ENCODE measurements at regions not wholly inside any gene's neighbourhood (a gene's known extent, or its start where the extent isn't known, plus 50 kb on each side); places are given as distances from the start of the nearest gene placed in this dataset.

GRCh38 chr22:46035380-46035741, 58.4 kb upstream of the WNT7B start:
- Mint-ChIP-seq H3K4me1 (ENCODE audit: low read depth) (peaks cover 12% of the 10 kb centered on the region), H3K4me3 (ENCODE audit: low read depth) (peak overlapping the region; percentile 74), H3K36me3 (ENCODE audit: low read depth) (no peaks in the 10 kb centered on the region), H3K27ac (peak overlapping the region; percentile 42), H3K27me3 (ENCODE audit: low read depth) (no peaks in the 10 kb centered on the region), H3K9me3 (no peaks in the 10 kb centered on the region)
- DNase-seq (ENCODE audit: low spot score), result no peak
- intact Hi-C loops (cut with micrococcal nuclease), result loop anchor here (5.0 kb wide), 1 partner anchor 37 kb away; no protein-coding TSS in a partner anchor

- H3K27me3 Mint-ChIP-seq (ENCODE audit: low read depth), result no peaks in the 10 kb centered on the region
- H3K9me3 Mint-ChIP-seq, result no peaks in the 10 kb centered on the region
- peak; percentile 99 for DNase-seq (ENCODE audit: low spot score)
- peak overlapping the region; percentile 86 for H3K27ac Mint-ChIP-seq
- no peaks in the 10 kb centered on the region for H3K36me3 Mint-ChIP-seq (ENCODE audit: low read depth)
- peak overlapping the region; percentile 84 for H3K4me3 Mint-ChIP-seq (ENCODE audit: low read depth)
- H3K4me1 Mint-ChIP-seq (ENCODE audit: low read depth), result peaks cover 12% of the 10 kb centered on the region
- intact Hi-C loops (cut with micrococcal nuclease), result loop anchor here (1.0 to 5.0 kb wide), 4 partner anchors 17 to 260 kb away; partner anchors contain the start of gene GTSE1
Measured at GRCh38 chr22:46035742-46036557, 59.0 kb upstream of the WNT7B start.

GRCh38 chr22:46036558-46037408, 59.8 kb upstream of the WNT7B start:
- H3K36me3 Mint-ChIP-seq (ENCODE audit: low read depth), result no peaks in the 10 kb centered on the region
- H3K4me1 Mint-ChIP-seq (ENCODE audit: low read depth), result peaks cover 12% of the 10 kb centered on the region
- peak overlapping the region; percentile 82 for H3K27ac Mint-ChIP-seq
- H3K9me3 Mint-ChIP-seq, result no peaks in the 10 kb centered on the region
- DNase-seq (ENCODE audit: low spot score), result peak; percentile 51
- H3K4me3 Mint-ChIP-seq (ENCODE audit: low read depth), result peak overlapping the region; percentile 84
- H3K27me3 Mint-ChIP-seq (ENCODE audit: low read depth), result no peaks in the 10 kb centered on the region
- intact Hi-C loops (cut with micrococcal nuclease), result loop anchor here (1.0 to 5.0 kb wide), 4 partner anchors 16 to 260 kb away; partner anchors contain the start of gene GTSE1

GRCh38 chr22:46038174-46038487, 61.2 kb upstream of the WNT7B start:
- H3K36me3 Mint-ChIP-seq (ENCODE audit: low read depth), result no peaks in the 10 kb centered on the region
- H3K27me3 Mint-ChIP-seq (ENCODE audit: low read depth), result no peaks in the 10 kb centered on the region
- intact Hi-C loops (cut with micrococcal nuclease), result loop anchor here (5.0 kb wide), 1 partner anchor 34 kb away; no protein-coding TSS in a partner anchor
- H3K4me3 Mint-ChIP-seq (ENCODE audit: low read depth), result no peak overlapping the region
- no peak for DNase-seq (ENCODE audit: low spot score)
- peaks cover 12% of the 10 kb centered on the region for H3K4me1 Mint-ChIP-seq (ENCODE audit: low read depth)
- H3K9me3 Mint-ChIP-seq, result no peaks in the 10 kb centered on the region
- no peak overlapping the region for H3K27ac Mint-ChIP-seq

DNA sequence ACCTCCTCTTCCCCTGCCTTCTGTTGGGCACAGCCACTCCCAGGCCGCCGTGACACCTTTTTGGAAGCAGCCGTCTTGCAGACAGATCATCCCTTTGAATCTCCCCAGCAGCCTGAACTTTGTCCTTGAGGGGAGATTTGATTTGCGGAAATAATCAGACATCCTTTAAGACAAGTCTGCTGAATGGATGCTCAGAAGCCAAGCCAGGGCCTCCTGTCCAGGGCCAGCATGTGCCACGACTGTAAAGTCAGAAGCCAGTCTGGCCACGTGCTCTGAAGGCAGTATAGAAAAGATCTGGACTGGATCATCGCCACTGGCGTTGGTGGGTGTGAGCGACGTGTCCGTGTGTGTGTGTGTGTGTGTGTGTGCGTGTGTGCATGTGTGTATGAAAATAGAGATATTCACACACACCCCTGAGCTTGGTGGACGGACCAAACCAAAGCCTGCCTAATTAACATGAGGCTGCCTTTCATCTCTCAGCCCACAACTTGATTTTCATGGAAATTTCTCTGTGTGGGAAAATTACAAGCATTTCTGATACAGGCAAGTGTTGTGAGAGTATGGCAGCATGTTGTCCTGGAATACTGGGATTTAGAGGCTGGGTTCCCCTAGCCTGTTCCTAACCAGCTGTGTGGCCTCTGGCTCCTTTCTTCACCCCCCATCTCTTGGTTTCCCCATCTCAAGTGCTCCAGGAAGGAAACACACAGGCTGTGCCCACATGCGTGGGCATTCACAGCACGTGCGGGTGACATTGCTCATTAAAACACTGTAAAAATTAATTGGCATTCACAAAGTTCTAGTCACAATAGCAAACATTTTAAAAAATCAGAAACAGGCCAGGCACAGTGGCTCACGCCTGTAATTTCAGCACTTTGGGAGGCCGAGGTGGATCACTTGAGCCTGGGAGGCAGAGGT, 61.8 kb upstream of the WNT7B start:
- no peak for DNase-seq (ENCODE audit: low spot score)
- no peak overlapping the region for H3K27ac Mint-ChIP-seq
- H3K4me3 Mint-ChIP-seq (ENCODE audit: low read depth), result no peak overlapping the region
- H3K36me3 Mint-ChIP-seq (ENCODE audit: low read depth), result no peaks in the 10 kb centered on the region
- H3K4me1 Mint-ChIP-seq (ENCODE audit: low read depth), result peaks cover 16% of the 10 kb centered on the region
- no peaks in the 10 kb centered on the region for H3K27me3 Mint-ChIP-seq (ENCODE audit: low read depth)
- H3K9me3 Mint-ChIP-seq, result no peaks in the 10 kb centered on the region
- intact Hi-C loops (cut with micrococcal nuclease), result loop anchor here (5.0 kb wide), 1 partner anchor 34 kb away; no protein-coding TSS in a partner anchor

DNA sequence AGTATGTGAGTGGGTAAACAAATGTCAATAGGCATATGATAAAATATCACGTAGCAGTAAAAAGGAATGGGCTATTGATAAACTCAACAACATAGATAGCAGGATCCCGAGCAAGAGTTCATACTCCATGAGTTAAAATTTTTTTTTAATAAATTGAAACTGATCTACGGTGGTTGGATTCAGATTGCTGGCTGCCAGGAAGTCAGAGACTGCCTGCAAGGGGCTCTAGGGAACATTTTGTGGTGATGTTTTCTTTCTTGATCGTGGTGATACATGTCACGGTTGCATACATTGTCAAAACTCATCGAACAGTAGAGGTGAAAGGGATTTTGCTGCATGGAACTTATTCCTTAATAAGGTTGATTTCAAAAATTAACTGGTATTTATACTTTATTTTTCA, 62.6 kb upstream of the WNT7B start:
- peaks cover 16% of the 10 kb centered on the region for H3K4me1 Mint-ChIP-seq (ENCODE audit: low read depth)
- H3K27me3 Mint-ChIP-seq (ENCODE audit: low read depth), result no peaks in the 10 kb centered on the region
- no peak overlapping the region for H3K4me3 Mint-ChIP-seq (ENCODE audit: low read depth)
- intact Hi-C loops (cut with micrococcal nuclease), result loop anchor here (5.0 kb wide), 1 partner anchor 33 kb away; no protein-coding TSS in a partner anchor
- no peak for DNase-seq (ENCODE audit: low spot score)
- no peak overlapping the region for H3K27ac Mint-ChIP-seq
- no peaks in the 10 kb centered on the region for H3K9me3 Mint-ChIP-seq
- no peaks in the 10 kb centered on the region for H3K36me3 Mint-ChIP-seq (ENCODE audit: low read depth)

DNA sequence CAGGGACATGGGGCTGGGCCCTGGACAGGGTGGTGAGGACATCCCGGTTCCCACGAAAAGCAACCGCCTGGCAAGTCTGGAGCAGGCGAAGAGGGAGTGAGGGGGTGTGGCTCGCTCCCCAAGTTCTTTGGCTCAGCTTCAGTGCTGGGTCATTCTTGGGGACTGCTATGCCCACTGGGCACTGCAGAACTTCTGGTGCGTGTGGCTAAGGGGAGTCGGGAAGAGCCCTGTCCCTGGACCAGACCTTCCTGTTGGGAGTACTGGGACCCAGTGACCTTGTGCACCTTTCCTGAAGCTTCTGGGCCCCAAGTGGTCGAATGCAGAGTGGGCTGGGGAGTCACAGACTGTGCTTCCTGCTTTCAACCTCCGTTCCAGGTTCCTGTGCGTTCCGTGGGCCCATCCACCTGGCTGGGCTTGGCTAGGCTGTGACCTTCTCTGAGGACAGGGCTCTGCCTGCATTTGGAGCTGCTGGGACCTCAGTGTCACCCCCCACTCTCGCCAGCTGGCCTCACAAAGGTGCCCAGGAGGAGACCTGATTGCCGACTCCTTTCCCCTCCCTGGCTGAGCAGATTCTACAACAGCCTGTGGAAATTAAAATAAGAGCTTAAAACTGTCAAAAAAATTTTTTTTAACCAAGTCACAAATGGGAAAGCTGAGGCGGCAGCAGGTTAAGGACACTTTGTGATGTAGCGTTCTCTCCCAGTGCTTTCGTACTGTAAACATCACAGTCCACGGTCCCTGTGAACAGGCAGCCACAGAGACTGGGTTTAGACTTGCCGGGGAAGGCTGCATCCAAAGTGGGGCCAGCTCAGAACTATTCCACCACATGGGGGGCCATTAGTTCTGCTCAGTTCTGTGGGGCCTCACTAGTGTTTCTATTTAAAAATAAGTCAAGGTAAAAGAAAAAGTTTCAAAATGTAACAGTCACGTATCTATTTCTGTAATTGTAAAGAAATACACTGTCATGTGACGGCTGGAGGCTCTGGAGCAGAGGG, 63.8 kb upstream of the WNT7B start:
- intact Hi-C loops (cut with micrococcal nuclease), result no loop called here
- H3K4me1 Mint-ChIP-seq (ENCODE audit: low read depth), result peaks cover 11% of the 10 kb centered on the region
- no peaks in the 10 kb centered on the region for H3K27me3 Mint-ChIP-seq (ENCODE audit: low read depth)
- H3K9me3 Mint-ChIP-seq, result no peaks in the 10 kb centered on the region
- no peak overlapping the region for H3K27ac Mint-ChIP-seq
- DNase-seq (ENCODE audit: low spot score), result no peak
- no peak overlapping the region for H3K4me3 Mint-ChIP-seq (ENCODE audit: low read depth)
- no peaks in the 10 kb centered on the region for H3K36me3 Mint-ChIP-seq (ENCODE audit: low read depth)

DNA sequence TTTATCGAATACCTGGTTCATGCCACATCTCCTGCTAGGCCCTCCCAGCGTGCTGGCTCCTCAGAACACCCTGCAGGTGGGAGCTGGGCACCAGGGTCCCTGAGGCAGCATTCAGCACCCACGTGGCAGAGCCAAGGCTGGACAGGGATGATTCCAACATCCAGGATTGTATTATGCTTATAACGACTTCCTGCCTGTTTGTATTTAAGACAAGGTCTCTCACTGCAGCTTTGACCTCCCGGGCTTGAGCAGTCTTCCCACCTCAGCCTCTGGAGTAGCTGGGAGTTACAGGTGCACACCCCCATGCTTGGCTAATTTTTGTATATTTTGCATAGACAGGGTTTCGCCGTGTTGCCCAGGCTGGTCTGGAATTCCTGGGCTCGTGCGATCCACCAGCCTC, 64.7 kb upstream of the WNT7B start:
- H3K4me1 Mint-ChIP-seq (ENCODE audit: low read depth), result peaks cover 9% of the 10 kb centered on the region
- H3K27ac Mint-ChIP-seq, result no peak overlapping the region
- no peak for DNase-seq (ENCODE audit: low spot score)
- H3K36me3 Mint-ChIP-seq (ENCODE audit: low read depth), result no peaks in the 10 kb centered on the region
- no peaks in the 10 kb centered on the region for H3K27me3 Mint-ChIP-seq (ENCODE audit: low read depth)
- no peak overlapping the region for H3K4me3 Mint-ChIP-seq (ENCODE audit: low read depth)
- intact Hi-C loops (cut with micrococcal nuclease), result no loop called here
- H3K9me3 Mint-ChIP-seq, result no peaks in the 10 kb centered on the region

DNA sequence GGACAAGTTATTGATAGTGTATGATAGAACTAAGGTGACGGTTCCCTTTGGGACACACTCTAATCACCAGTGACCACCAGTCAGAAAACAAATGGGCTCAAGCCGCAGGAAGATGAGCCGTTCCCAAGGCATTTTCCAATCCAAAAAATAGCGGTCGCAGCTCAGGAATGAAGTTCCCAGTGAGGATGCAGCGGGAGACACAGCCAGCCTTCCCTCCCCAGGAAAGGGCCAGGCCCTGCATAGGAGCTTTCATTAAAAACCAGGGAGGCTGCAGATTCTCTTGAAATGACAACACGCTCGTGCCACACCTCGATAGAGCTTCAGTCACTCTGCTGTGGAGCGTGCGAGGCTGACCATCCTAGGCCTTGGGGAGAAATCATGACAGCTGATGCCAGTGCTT, 65.8 kb upstream of the WNT7B start:
- Mint-ChIP-seq H3K4me3 (ENCODE audit: low read depth) (no peak overlapping the region), H3K4me1 (ENCODE audit: low read depth) (peaks cover 4% of the 10 kb centered on the region), H3K27ac (no peak overlapping the region), H3K36me3 (ENCODE audit: low read depth) (no peaks in the 10 kb centered on the region), H3K9me3 (no peaks in the 10 kb centered on the region), H3K27me3 (ENCODE audit: low read depth) (no peaks in the 10 kb centered on the region)
- intact Hi-C loops (cut with micrococcal nuclease), result no loop called here
- DNase-seq (ENCODE audit: low spot score), result no peak

- H3K4me1 Mint-ChIP-seq (ENCODE audit: low read depth), result peaks cover 4% of the 10 kb centered on the region
- H3K27ac Mint-ChIP-seq, result peak overlapping the region; percentile 46
- no peaks in the 10 kb centered on the region for H3K9me3 Mint-ChIP-seq
- H3K36me3 Mint-ChIP-seq (ENCODE audit: low read depth), result no peaks in the 10 kb centered on the region
- no peaks in the 10 kb centered on the region for H3K27me3 Mint-ChIP-seq (ENCODE audit: low read depth)
- intact Hi-C loops (cut with micrococcal nuclease), result no loop called here
- peak overlapping the region; percentile 74 for H3K4me3 Mint-ChIP-seq (ENCODE audit: low read depth)
- no peak for DNase-seq (ENCODE audit: low spot score)
Measured at GRCh38 chr22:46043339-46043738, 66.4 kb upstream of the WNT7B start.

DNA sequence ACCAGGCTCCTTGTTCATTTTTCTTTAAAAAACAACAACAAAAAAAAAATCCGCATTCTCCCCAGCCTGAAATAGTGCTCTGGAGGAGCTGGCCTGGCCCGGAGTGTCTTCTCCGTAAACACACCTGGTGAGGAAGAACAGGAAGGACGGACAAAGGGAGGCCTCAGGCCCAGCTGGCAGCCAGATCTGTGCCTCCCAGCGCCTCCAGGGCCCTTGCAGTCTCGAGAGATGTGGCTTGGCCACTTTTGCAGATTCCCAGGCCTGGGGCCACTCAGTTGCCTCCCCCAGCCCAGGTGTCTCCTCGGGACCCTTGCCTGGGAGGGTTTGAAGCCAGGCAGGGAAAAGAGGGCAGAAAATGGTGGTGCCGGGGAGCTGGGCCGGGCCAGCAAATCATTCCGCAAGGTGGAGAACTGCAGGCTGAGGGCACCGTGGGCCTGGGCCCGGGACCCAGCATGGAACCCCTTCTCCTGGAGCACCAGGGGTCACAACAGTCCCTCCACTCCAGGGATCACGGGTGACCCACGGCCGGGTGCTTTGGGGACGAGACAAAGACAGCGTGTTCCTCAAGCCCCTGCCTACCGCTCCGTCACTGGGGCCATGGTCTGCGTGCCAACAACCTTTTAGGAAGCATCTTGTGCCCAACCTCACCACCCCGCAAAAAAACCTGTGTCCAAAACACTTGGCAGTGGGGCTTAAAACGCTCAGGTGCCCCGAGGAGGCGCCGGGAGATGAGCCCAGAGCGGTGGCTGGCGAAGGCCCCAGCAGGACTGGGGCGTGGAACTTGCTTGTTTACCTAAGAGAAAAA, 67.1 kb upstream of the WNT7B start:
- DNase-seq (ENCODE audit: low spot score), result no peak
- H3K27me3 Mint-ChIP-seq (ENCODE audit: low read depth), result no peaks in the 10 kb centered on the region
- intact Hi-C loops (cut with micrococcal nuclease), result no loop called here
- peak overlapping the region; percentile 74 for H3K4me3 Mint-ChIP-seq (ENCODE audit: low read depth)
- H3K4me1 Mint-ChIP-seq (ENCODE audit: low read depth), result peaks cover 4% of the 10 kb centered on the region
- peak overlapping the region; percentile 49 for H3K27ac Mint-ChIP-seq
- H3K36me3 Mint-ChIP-seq (ENCODE audit: low read depth), result no peaks in the 10 kb centered on the region
- H3K9me3 Mint-ChIP-seq, result no peaks in the 10 kb centered on the region
